ENCODE measurements at regions not wholly inside any gene's neighbourhood (a gene's known extent, or its start where the extent isn't known, plus 50 kb on each side); places are given as distances from the start of the nearest gene placed in this dataset.
"Not testable (repeated sequence)": the region's sequence is repeated elsewhere in the genome, so short reads cannot be mapped to it uniquely, and the experiment has no call there.

GRCh38 chr7:35909870-35910357 is 109.1 kb downstream of the SEPTIN7 start:
- no peak for DNase-seq (ENCODE audit: low read depth in 2 of 2)

GRCh38 chr7:35910621-35911020 is 109.8 kb downstream of the SEPTIN7 start:
- not testable (repeated sequence) for DNase-seq (ENCODE audit: low read depth in 2 of 2)

- DNase-seq (ENCODE audit: low read depth in 2 of 2): not testable (repeated sequence)
These were observed 112.5 kb downstream of the SEPTIN7 start for GRCh38 chr7:35913350-35913749.

- not testable (repeated sequence) for DNase-seq (ENCODE audit: low read depth in 2 of 2)
These were observed 113.4 kb downstream of the SEPTIN7 start for GRCh38 chr7:35914214-35914613.

GRCh38 chr7:35915247-35915955 is 114.5 kb downstream of the SEPTIN7 start:
- DNase-seq (ENCODE audit: low read depth in 2 of 2): not testable (repeated sequence)

GRCh38 chr7:35918217-35918616 is 117.4 kb downstream of the SEPTIN7 start:
- not testable (repeated sequence) for DNase-seq (ENCODE audit: low read depth in 2 of 2)

- DNase-seq (ENCODE audit: low read depth in 2 of 2): not testable (repeated sequence)
These were observed 118.8 kb downstream of the SEPTIN7 start for GRCh38 chr7:35919607-35920006.

GRCh38 chr7:35921338-35921737 is 120.5 kb downstream of the SEPTIN7 start:
- not testable (repeated sequence) for DNase-seq (ENCODE audit: low read depth in 2 of 2)

GRCh38 chr7:35924668-35925067 is 123.8 kb downstream of the SEPTIN7 start:
- not testable (repeated sequence) for DNase-seq (ENCODE audit: low read depth in 2 of 2)

GRCh38 chr7:35926966-35927365 is 126.1 kb downstream of the SEPTIN7 start:
- not testable (repeated sequence) for DNase-seq (ENCODE audit: low read depth in 2 of 2)

- not testable (repeated sequence) for DNase-seq (ENCODE audit: low read depth in 2 of 2)
These were observed 130.3 kb downstream of the SEPTIN7 start for GRCh38 chr7:35931134-35931533.

- not testable (repeated sequence) for DNase-seq (ENCODE audit: low read depth in 2 of 2)
These were observed 130.7 kb downstream of the SEPTIN7 start for GRCh38 chr7:35931551-35931950.

GRCh38 chr7:35940695-35941094 is 139.8 kb downstream of the SEPTIN7 start:
- DNase-seq (ENCODE audit: low read depth in 2 of 2): not testable (repeated sequence)

GRCh38 chr7:35945621-35946020 is 144.8 kb downstream of the SEPTIN7 start:
- DNase-seq (ENCODE audit: low read depth in 2 of 2): not testable (repeated sequence)

- not testable (repeated sequence) for DNase-seq (ENCODE audit: low read depth in 2 of 2)
These were observed 154.9 kb downstream of the SEPTIN7 start for GRCh38 chr7:35955735-35956134.

GRCh38 chr7:35956988-35957387 is 156.1 kb downstream of the SEPTIN7 start:
- DNase-seq (ENCODE audit: low read depth in 2 of 2): not testable (repeated sequence)

- not testable (repeated sequence) for DNase-seq (ENCODE audit: low read depth in 2 of 2)
These were observed 160.4 kb downstream of the SEPTIN7 start for GRCh38 chr7:35961260-35961659.

- not testable (repeated sequence) for DNase-seq (ENCODE audit: low read depth in 2 of 2)
These were observed 161.8 kb downstream of the SEPTIN7 start for GRCh38 chr7:35962607-35963006.

- no peak for DNase-seq (ENCODE audit: low read depth in 2 of 2)
These were observed 166.7 kb downstream of the SEPTIN7 start for GRCh38 chr7:35967366-35968139.

- no peak for DNase-seq (ENCODE audit: low read depth in 2 of 2)
These were observed 167.5 kb downstream of the SEPTIN7 start for GRCh38 chr7:35968140-35968940.

- no peak for DNase-seq (ENCODE audit: low read depth in 2 of 2)
These were observed 168.2 kb downstream of the SEPTIN7 start for GRCh38 chr7:35969066-35969465.

GRCh38 chr7:35970458-35970857 is 169.6 kb downstream of the SEPTIN7 start:
- DNase-seq (ENCODE audit: low read depth in 2 of 2): no peak
